H1 (cell line): ENCODE measurements at regions not wholly inside any gene's neighbourhood (a gene's known extent, or its start where the extent isn't known, plus 50 kb on each side); places are given as distances from the start of the nearest gene placed in this dataset.

Experiments used
- RNF2 ChIP-seq: fragments of 200-900, 300-1000 bp; sonication (generic); IDR thresholded peaks from 2 replicates; pipeline ENCODE4 v1.7.1; 2016; ENCODE audit warnings: borderline replicate concordance, low read depth, mild to moderate bottlenecking, antibody characterized with exemption, low read length; ENCODE audit not compliant: poor library complexity, severe bottlenecking; ENCODE audit errors: missing control alignments
- SAP30 ChIP-seq: fragments of 300-600 bp; sonication (generic); IDR thresholded peaks from 2 replicates; pipeline ENCODE4 v1.7.1; 2012; ENCODE audit warnings: low read length, moderate library complexity, mild to moderate bottlenecking, inconsistent platforms; ENCODE audit not compliant: insufficient read depth, insufficient replicate concordance
- TAF1 ChIP-seq: IDR thresholded peaks from 2 replicates; pipeline ENCODE4 v1.6.1; 2011; ENCODE audit warnings: mild to moderate bottlenecking, low read depth, low read length

DNA sequence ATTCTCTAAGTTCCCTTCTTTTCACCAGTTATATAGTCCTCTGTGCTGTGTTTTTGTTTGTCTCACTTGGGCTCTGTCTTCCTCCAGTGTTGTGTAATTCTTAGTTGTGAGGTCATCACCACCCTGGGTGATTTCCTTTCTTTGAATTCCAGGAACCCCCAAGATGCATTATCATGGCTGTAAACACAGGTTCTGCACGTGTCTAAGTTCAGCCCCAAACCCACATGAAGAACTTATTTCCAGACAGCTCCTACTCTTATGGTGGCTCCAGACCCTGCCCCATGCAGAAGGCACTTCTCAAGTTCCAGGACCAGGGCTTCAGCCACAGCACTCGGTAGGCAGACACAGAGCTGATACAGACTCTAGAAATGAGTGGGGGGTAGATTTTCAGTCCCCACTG is 560.5 kb downstream of the BCL11B start (continued):
- no peak for TF ChIP-seq RNF2
- no peak for TF ChIP-seq SAP30
- TF ChIP-seq TAF1, result no peak
